ENCODE measurements at regions not wholly inside any gene's neighbourhood (a gene's known extent, or its start where the extent isn't known, plus 50 kb on each side); places are given as distances from the start of the nearest gene placed in this dataset.

- no peak for DNase-seq (ENCODE audit: low spot score)
- no peak for TF ChIP-seq CTCF (IDR thresholded peaks at IDR 0.05; ENCODE audit: extremely low read depth, missing control alignments)
These were observed 194.9 kb downstream of the GPX5 start for GRCh38 chr6:28720357-28721231.

GRCh38 chr6:28721372-28721771, 195.7 kb downstream of the GPX5 start:
- TF ChIP-seq CTCF (IDR thresholded peaks at IDR 0.05; ENCODE audit: extremely low read depth, missing control alignments), result no peak
- DNase-seq (ENCODE audit: low spot score), result no peak

GRCh38 chr6:28724395-28724794, 198.7 kb downstream of the GPX5 start:
- DNase-seq (ENCODE audit: low spot score), result no peak
- no peak for TF ChIP-seq CTCF (IDR thresholded peaks at IDR 0.05; ENCODE audit: extremely low read depth, missing control alignments)

GRCh38 chr6:28725274-28725809, 198.4 kb downstream of the TRIM27 start:
- no peak for DNase-seq (ENCODE audit: low spot score)
- TF ChIP-seq CTCF (IDR thresholded peaks at IDR 0.05; ENCODE audit: extremely low read depth, missing control alignments), result no peak

- DNase-seq (ENCODE audit: low spot score), result no peak
- no peak for TF ChIP-seq CTCF (IDR thresholded peaks at IDR 0.05; ENCODE audit: extremely low read depth, missing control alignments)
These were observed 197.9 kb downstream of the TRIM27 start for GRCh38 chr6:28725890-28726348.

- no peak for DNase-seq (ENCODE audit: low spot score)
- no peak for TF ChIP-seq CTCF (IDR thresholded peaks at IDR 0.05; ENCODE audit: extremely low read depth, missing control alignments)
These were observed 197.0 kb downstream of the TRIM27 start for GRCh38 chr6:28726569-28727309.
